DND-41 (cell line): ENCODE measurements at regions not wholly inside any gene's neighbourhood (a gene's known extent, or its start where the extent isn't known, plus 50 kb on each side); places are given as distances from the start of the nearest gene placed in this dataset.

ENCODE experiments used
- ATAC-seq: fragments of 200-7000 bp; cut with Tn5 transposase; 3 replicates; pipeline ENCODE4 v1.9.1; 2021; ENCODE audit warnings: low read depth; ENCODE audit not compliant: insufficient read depth
- DNase-seq: peaks from one replicate; pipeline ENCODE4 v3.0.0-alpha.2; 2020
- H2AFZ ChIP-seq: 2 replicates; pipeline ENCODE4 v1.6.0; 2012; ENCODE audit warnings: low read depth, low read length
- H3K27ac ChIP-seq: 2 replicates; pipeline ENCODE4 v1.5.1; 2012; ENCODE audit warnings: low read length, inconsistent platforms
- H3K27me3 ChIP-seq: fragments of 200-600 bp; sonication (generic); 2 replicates; pipeline ENCODE4 v1.6.0; 2012; ENCODE audit warnings: low read length, mild to moderate bottlenecking, inconsistent platforms; ENCODE audit not compliant: insufficient read depth, poor library complexity
- H3K36me3 ChIP-seq: 2 replicates; pipeline ENCODE4 v1.5.1; 2012; ENCODE audit warnings: low read length, inconsistent platforms; ENCODE audit not compliant: insufficient read depth
- H3K4me1 ChIP-seq: 2 replicates; pipeline ENCODE4 v1.5.1; 2012; ENCODE audit warnings: mild to moderate bottlenecking, low read length; ENCODE audit not compliant: insufficient read depth
- H3K4me2 ChIP-seq: 2 replicates; pipeline ENCODE4 v1.6.0; 2012; ENCODE audit warnings: mild to moderate bottlenecking, moderate library complexity, low read length, inconsistent platforms; ENCODE audit not compliant: insufficient read depth
- H3K4me3 ChIP-seq, 2 experiments: fragments of 200-600 bp in 1 of 2; shearing (Covaris generic) in 1 of 2; 2 replicates each; pipeline ENCODE4 v1.5.1; 2012 to 2016; ENCODE audit warnings: inconsistent platforms in 2 of 2, low read length in 2 of 2, mild to moderate bottlenecking in 2 of 2, low read depth in 1 of 2, moderate library complexity in 1 of 2
- H3K79me2 ChIP-seq: 2 replicates; pipeline ENCODE4 v1.6.0; 2012; ENCODE audit warnings: low read length, inconsistent platforms; ENCODE audit not compliant: insufficient read depth
- H3K9ac ChIP-seq: 2 replicates; pipeline ENCODE4 v1.6.0; 2012; ENCODE audit warnings: low read depth, mild to moderate bottlenecking, inconsistent platforms, low read length, moderate library complexity
- H3K9me3 ChIP-seq: 2 replicates; pipeline ENCODE4 v1.5.1; 2012; ENCODE audit warnings: low read length, moderate library complexity, mild to moderate bottlenecking, inconsistent platforms; ENCODE audit not compliant: insufficient read depth, severe bottlenecking
- H4K20me1 ChIP-seq: 2 replicates; pipeline ENCODE4 v1.6.0; 2012; ENCODE audit warnings: low read length; ENCODE audit not compliant: insufficient read depth
- CTCF ChIP-seq: IDR thresholded peaks from 2 replicates; pipeline ENCODE4 v1.5.1; 2012; ENCODE audit warnings: borderline replicate concordance, low read length, moderate library complexity, mild to moderate bottlenecking; ENCODE audit not compliant: poor library complexity, severe bottlenecking; ENCODE audit errors: extremely low read depth
- EZH2 ChIP-seq: IDR thresholded peaks from 3 replicates; pipeline ENCODE4 v1.6.1; 2012; ENCODE audit warnings: borderline replicate concordance, low read depth, mild to moderate bottlenecking, moderate library complexity, low read length, inconsistent platforms; ENCODE audit not compliant: severe bottlenecking

GRCh38 chr4:123838474-123838873, 441.9 kb downstream of the SPRY1 start:
- TF ChIP-seq CTCF: no peak
- no peak for TF ChIP-seq EZH2
- no peak overlapping the region for H3K4me2 ChIP-seq
- no peaks in the 10 kb centered on the region for H3K79me2 ChIP-seq
- H3K9ac ChIP-seq: no peak overlapping the region
- no peaks in the 10 kb centered on the region for H3K27me3 ChIP-seq
- H4K20me1 ChIP-seq: no peaks in the 10 kb centered on the region
- no peaks in the 10 kb centered on the region for H3K9me3 ChIP-seq
- H3K27ac ChIP-seq: no peak overlapping the region
- ATAC-seq (no peak), DNase-seq (no peak)
- H3K36me3 ChIP-seq: no peaks in the 10 kb centered on the region
- no peaks in the 10 kb centered on the region for H3K4me1 ChIP-seq
- H2AFZ ChIP-seq: no peak overlapping the region
- no peak overlapping the region for H3K4me3 ChIP-seq

- Histone ChIP-seq H3K9me3 (no peaks in the 10 kb centered on the region), H3K27ac (no peak overlapping the region), H3K27me3 (no peaks in the 10 kb centered on the region), H3K79me2 (no peaks in the 10 kb centered on the region), H3K4me3 (no peak overlapping the region), H3K9ac (no peak overlapping the region), H3K4me1 (no peaks in the 10 kb centered on the region), H3K36me3 (no peaks in the 10 kb centered on the region), H4K20me1 (no peaks in the 10 kb centered on the region), H2AFZ (no peak overlapping the region), H3K4me2 (no peak overlapping the region)
- ATAC-seq: no peak
- TF ChIP-seq EZH2 (no peak), CTCF (no peak)
- DNase-seq: no peak
Observed at GRCh38 chr4:123840197-123840596, 443.6 kb downstream of the SPRY1 start.

GRCh38 chr4:123841447-123842121, 445.0 kb downstream of the SPRY1 start:
- no peaks in the 10 kb centered on the region for H3K79me2 ChIP-seq
- no peak overlapping the region for H3K4me3 ChIP-seq
- H3K27ac ChIP-seq: no peak overlapping the region
- no peaks in the 10 kb centered on the region for H4K20me1 ChIP-seq
- no peaks in the 10 kb centered on the region for H3K9me3 ChIP-seq
- H2AFZ ChIP-seq: no peak overlapping the region
- H3K9ac ChIP-seq: no peak overlapping the region
- no peak overlapping the region for H3K4me2 ChIP-seq
- no peak for DNase-seq
- TF ChIP-seq EZH2: no peak
- no peak for TF ChIP-seq CTCF
- no peaks in the 10 kb centered on the region for H3K36me3 ChIP-seq
- H3K27me3 ChIP-seq: no peaks in the 10 kb centered on the region
- no peak for ATAC-seq
- H3K4me1 ChIP-seq: no peaks in the 10 kb centered on the region

GRCh38 chr4:123843137-123843536, 446.5 kb downstream of the SPRY1 start:
- Histone ChIP-seq H3K4me3 (no peak overlapping the region), H4K20me1 (no peaks in the 10 kb centered on the region), H3K27me3 (no peaks in the 10 kb centered on the region), H3K79me2 (no peaks in the 10 kb centered on the region), H3K4me2 (no peak overlapping the region), H3K4me1 (no peaks in the 10 kb centered on the region), H3K36me3 (no peaks in the 10 kb centered on the region), H2AFZ (no peak overlapping the region), H3K9me3 (no peaks in the 10 kb centered on the region), H3K9ac (no peak overlapping the region), H3K27ac (no peak overlapping the region)
- no peak for DNase-seq
- ATAC-seq: no peak
- TF ChIP-seq EZH2 (no peak), CTCF (no peak)
